ENCODE measurements at regions not wholly inside any gene's neighbourhood (a gene's known extent, or its start where the extent isn't known, plus 50 kb on each side); places are given as distances from the start of the nearest gene placed in this dataset.

DNA sequence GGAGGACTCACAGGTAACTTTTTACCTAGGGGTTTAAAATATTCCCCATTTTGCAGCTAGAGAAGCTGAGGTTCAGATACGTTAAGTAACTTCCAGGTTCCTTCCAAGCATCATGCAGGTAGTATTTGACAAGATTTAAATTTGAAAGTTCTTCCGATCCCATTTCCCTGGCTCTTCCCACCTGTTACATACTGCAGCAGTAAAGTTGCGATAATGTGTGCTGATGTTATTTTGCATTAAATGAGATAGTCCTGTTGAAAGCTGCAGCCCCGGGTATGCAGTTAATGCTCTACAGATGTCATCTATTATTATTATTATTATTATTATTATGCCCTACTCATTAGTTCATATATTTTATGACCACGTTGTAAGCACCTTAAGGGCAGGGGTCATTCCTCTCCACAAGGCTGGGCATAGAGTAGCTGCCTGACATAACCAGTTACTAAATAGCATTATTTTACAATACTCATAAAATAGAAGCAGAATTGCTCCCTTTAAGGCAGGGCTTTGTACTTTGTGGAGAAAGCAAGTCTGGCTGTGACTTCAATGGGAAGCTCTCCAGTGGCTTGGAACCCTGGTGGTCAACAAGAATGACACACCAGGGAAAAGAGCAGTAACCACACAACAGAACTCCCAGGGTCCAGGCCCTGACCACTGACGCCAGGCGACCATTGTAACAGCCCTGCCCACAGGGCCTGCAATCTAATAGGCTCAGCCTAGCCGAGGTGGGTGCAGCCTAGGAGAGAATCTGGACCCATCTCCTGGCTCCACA, 90.8 kb upstream of the CALM2 start:
- DNase-seq (ENCODE audit: extremely low read depth in 1 of 2, low read depth in 1 of 2): no peak

DNA sequence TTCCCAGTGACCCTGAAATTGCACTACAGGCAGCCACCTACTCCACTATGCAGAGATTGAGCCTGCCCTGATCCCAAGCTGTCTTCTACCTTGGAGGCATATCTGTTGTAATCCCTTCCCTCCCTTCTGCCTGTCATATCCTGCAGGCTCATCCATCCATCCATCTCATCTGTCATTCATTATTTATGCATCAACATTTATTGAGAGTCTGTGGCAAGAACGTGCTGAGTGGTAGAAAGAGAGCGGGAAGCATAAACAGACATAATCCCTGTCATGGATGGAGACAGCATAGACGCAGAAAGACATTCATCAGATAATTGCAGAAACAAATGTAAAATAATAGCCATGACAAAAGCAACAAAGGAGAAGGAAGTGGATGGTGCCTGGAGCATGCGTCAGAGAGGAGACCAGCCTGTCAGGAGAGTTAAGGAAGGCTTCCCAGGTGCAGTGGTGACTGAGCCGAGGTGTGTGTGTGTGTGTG, 89.5 kb upstream of the CALM2 start:
- DNase-seq (ENCODE audit: extremely low read depth in 1 of 2, low read depth in 1 of 2): no peak

DNA sequence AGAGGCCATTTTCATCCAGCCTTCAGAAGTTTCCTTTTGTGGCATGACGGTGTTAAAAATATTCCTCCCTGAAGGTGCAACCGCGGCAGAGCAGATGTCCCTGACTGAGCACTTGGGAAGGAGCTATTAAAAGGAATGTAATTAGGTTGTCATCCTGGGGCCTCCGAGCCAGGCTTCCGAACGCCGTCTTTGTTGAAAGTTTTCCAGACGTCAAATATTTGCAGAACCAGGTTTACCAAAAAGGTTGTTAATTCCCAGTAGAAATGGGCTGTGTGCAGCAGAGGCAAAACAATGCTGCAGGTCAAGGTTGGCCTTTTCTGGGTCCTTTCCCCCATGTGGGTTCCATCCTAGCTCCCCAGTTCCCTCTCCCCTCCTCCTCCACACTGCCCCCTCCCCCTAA, 88.8 kb upstream of the CALM2 start:
- DNase-seq (ENCODE audit: extremely low read depth in 1 of 2, low read depth in 1 of 2): no peak

- DNase-seq (ENCODE audit: extremely low read depth in 1 of 2, low read depth in 1 of 2): no peak
These were observed 88.4 kb upstream of the CALM2 start for GRCh38 chr2:47264686-47265085.

GRCh38 chr2:47264143-47264542, 87.8 kb upstream of the CALM2 start:
- DNase-seq (ENCODE audit: extremely low read depth in 1 of 2, low read depth in 1 of 2): no peak

DNA sequence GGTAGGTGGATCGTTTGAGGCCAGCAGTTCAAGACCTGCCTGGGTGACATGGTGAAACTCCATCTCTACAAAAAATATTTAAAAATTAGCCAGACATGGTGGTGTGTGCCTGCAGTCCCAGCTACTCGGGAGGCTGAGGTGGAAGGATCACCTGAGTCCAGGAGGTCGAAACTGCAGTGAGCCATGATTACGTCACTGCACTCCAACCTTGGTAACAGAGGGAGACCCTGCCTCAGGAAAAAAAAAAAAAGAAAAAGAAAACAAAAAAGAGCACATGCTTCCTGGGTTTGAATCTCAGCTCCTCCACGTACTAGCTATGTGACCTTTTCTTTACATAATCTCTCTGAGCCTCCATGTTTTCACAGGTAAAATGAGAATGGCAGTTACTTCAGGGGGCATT, 86.3 kb upstream of the CALM2 start:
- DNase-seq (ENCODE audit: extremely low read depth in 1 of 2, low read depth in 1 of 2): no peak

DNA sequence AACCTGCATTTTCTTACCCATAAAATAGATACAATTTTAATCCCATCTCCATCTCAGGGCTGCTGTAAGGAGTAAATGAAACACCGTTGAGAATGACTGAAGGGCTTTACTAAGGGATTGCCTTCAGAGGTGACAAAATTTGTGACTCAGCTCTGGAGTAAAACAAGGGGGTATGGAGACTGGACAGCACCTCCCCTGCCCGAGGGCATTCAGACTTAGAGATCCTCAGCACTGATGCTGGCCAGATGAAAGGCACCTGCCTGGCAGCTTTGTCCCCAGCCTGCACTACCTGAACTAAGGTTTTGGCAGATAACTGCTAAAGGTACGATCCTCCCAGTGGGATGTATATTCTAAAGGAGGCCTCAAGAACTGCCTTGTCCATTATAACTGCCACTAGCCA, 84.7 kb upstream of the CALM2 start:
- no peak for DNase-seq (ENCODE audit: extremely low read depth in 1 of 2, low read depth in 1 of 2)

- DNase-seq (ENCODE audit: extremely low read depth in 1 of 2, low read depth in 1 of 2): no peak
These were observed 83.5 kb upstream of the CALM2 start for GRCh38 chr2:47259829-47260228.

- no peak for DNase-seq (ENCODE audit: extremely low read depth in 1 of 2, low read depth in 1 of 2)
These were observed 81.6 kb upstream of the CALM2 start for GRCh38 chr2:47257946-47258348.

DNA sequence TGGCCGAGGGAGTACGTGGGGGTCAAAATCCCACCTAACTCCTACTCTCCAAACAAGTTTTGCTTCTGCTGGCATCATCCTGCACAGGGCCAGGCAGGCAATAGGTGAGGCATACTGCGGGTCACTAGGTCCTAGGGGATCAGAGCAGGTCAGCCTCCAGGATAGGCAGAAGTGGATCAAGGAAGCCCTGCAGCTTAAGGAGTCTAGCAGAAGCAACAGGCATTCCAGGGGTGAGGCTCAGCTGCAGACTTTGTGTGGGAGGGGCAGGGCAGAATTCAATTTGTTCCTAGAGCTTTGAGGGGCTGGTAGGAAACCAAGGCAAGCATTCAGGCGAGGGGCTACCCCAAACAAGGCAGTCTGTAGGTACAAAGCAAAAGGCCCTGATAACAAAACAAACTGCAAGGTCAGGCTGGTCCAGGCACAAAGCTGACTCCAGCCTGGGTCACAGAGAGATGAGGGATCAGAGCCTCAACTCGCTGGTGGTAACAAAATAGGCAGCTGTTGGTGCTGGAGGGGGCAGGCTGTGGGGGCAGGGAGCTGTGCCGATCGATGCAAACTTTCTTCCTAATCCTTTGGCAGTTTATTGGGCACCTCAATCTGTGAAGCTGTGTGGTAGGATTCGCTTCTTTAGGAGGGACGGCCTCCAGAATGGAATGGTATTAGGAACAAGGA, 80.2 kb upstream of the CALM2 start:
- no peak for DNase-seq (ENCODE audit: extremely low read depth in 1 of 2, low read depth in 1 of 2)

DNA sequence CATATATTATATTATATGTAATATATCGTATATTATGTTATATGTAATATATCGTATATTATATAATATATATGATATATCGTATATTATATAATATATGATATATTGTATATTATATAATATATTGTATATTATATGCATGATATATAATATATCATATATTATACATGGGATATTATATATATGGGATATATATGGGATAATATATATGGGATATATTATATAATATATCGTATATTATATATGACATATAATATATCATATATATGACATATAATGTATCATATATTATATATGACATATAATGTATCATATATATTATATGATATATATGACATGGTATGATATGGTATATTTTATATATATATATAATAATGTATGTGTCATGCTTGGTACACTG, 79.5 kb upstream of the CALM2 start:
- DNase-seq (ENCODE audit: extremely low read depth in 1 of 2, low read depth in 1 of 2): no peak

- DNase-seq (ENCODE audit: extremely low read depth in 1 of 2, low read depth in 1 of 2): no peak
These were observed 78.2 kb upstream of the CALM2 start for GRCh38 chr2:47254464-47254863.

DNA sequence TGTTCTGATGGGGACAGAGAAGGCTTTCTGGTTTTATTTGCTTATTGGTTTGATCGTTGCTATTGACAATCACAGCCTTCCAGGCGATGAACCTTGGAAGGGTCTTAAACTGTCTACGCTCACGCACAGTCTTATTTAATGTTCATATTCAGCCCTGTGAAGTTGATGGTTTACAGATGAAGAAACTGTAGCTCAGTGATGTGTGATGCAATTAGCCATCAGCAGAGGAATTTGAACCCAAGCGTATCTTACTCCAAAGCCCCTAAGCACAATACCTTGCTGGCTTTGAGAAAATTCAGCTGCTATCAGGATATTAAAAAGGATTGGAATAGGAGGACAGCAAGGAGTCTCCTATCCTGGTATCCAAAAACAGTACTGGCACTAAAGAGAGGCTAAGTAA, 77.1 kb upstream of the CALM2 start:
- DNase-seq (ENCODE audit: extremely low read depth in 1 of 2, low read depth in 1 of 2): no peak

DNA sequence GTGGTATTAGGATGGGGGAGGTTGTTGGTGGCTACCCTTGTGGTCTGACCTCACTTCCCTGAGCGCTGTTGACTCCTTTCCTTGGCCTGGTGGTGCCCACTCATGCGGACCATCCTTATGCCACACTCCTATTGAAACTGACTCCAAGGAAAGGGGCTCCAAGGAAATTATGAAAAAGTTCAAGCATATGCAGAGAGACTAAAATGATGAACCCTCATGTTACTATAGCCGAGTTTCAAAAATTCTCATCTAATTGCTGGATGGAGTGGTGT, 75.0 kb upstream of the CALM2 start:
- no peak for DNase-seq (ENCODE audit: extremely low read depth in 1 of 2, low read depth in 1 of 2)

DNA sequence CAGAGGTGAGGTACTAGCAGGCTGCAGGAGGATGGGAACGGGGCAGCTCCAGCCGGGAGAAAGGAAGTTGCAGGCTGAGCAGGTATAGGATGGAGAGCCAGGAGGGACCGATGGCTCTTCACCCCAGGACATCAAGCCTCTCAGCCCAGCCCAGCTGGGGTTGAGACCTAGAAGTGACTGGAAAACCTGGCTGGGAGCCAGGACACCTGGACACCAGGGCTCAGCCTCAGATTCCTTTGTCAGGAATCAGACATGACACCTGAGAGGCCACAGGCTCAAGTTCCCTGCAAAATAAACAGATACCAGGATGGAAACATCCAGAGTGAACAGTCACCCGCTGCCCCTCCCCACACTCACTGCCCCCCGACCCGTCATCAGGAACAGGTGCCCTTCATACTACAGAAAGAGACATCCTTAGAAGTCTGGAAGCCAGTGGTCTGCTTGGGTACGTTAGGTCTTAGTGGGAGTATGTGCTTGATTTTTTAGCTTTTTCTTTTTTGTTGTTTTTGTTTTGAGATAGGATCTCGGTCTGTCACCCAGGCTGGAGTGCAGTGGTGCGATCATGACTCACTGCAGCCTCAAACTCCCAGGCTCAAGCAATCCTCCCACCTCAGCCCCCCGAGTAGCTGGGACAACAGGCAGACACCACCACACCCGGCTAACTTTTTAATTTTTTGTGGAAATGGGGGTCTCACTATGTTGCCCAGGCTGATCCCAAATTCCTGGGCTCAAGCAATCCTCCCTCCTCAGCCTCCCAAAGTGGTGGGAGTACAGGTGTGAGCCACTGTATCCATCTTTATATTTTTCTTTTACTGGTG, 74.5 kb upstream of the CALM2 start:
- no peak for DNase-seq (ENCODE audit: extremely low read depth in 1 of 2, low read depth in 1 of 2)

- DNase-seq (ENCODE audit: extremely low read depth in 1 of 2, low read depth in 1 of 2): no peak
These were observed 73.6 kb upstream of the CALM2 start for GRCh38 chr2:47249931-47250330.

DNA sequence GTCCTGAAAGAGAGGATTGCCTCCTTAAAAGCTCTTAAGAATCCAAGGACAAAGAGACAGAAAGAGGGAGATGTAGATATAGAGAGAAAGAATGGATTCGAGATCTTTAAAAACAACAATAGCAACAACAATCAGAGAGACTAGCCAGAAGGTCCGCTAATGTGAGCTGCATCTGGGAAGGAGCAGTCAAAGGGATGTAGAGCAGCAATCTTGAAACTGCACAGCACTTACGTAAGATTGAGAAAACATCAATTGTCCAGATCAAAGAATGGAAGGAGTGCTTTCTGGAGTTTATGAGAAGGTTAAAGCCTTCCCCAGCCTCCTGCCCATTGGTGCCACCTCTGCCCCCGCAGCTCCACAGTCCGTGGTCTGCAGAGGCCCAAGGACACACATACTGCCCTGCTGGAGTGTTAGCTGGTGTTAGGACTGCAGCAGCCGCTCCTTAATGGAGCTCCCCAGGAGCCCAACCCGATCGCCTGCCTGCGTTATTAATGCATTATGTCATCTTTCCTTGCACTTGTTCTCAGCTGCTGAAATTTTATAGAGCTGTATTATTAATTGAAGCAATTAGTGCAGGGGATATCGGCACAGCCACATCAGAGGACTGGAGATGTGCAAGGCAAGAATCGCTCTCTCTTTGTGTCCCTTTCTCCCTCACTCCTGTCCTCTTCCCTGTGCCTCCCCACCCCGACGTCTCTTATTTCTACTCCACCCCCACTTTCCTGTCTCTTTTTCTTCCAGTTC, 73.0 kb upstream of the CALM2 start:
- DNase-seq (ENCODE audit: extremely low read depth in 1 of 2, low read depth in 1 of 2): no peak

DNA sequence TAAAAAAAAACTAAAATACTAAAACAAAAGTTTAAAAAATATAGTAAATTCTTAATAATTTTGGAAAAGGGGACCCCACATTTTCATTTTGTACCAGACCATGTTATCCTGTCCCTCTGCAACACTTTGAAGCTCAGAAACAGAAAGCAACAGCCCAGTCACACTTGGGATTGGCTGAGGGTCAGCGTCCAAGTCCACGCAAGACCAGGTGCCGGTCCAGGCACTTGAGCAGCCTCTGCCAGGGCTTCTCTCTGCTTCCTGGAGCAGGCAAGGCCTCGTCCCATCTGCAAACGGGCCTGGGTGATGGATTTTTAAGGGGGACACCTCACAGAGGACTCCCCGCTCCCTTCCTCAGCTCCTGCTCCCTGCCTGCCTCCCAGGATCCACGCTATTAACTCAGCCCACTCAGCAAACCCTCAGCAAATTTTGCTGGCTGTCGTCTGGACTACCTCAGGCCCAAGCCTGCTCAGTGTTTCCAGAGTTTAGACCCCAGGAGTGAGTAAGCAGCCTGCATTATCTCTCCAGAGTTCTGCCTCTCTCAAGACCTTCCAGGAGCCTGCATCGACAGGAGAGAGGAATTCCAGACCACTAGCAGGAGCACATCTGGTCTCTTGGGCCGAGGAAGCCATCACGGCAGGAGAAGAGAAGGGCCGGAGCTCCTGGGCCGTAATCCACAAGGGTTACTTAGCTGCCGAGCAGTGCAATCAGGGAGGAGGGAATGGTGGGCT, 67.4 kb upstream of the CALM2 start:
- DNase-seq (ENCODE audit: extremely low read depth in 1 of 2, low read depth in 1 of 2): no peak

- DNase-seq (ENCODE audit: extremely low read depth in 1 of 2, low read depth in 1 of 2): no peak
These were observed 65.4 kb upstream of the CALM2 start for GRCh38 chr2:47241715-47242114.

DNA sequence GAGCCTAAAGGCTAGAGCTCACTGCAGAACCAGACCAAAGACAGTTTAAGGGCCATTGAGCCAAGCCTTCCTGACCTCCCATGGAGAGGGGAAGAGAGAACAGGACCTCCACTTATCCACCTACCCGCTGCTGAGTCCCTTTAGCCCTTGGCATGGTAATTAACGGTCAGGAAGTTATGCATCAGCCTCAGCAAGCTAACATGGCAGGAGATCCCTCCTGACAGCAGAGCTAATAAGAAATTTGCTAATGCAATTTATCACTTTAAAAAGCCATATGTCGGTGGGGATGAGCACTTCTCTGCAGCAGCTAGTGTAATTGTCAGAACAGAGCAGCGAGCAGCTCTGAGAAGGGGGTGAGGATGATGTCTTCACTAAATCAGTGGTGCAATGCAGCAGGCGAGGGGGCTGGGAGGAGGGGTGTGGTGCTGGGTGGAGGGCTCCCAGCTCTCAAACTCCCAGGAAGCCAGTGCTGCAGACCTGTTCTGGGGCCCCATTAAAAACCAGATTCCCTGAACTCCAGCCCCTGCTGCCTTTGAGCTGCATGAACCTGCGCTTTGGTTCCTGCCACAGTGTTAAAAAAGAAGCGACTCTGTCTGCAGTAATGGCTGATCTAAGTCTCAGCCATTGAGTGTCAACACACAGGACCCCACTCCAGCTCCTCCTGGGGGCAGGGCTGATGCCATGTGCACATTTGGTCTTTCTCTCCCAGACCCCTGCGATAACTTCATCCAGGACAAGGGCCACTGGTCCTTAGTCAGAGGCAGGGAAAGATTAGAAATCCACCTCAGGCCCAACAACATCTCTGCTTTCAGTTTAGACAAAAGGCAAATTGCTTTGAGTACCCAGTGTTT, 63.0 kb upstream of the CALM2 start:
- DNase-seq (ENCODE audit: extremely low read depth in 1 of 2, low read depth in 1 of 2): no peak
